ENCODE measurements at regions not wholly inside any gene's neighbourhood (a gene's known extent, or its start where the extent isn't known, plus 50 kb on each side); places are given as distances from the start of the nearest gene placed in this dataset.

- TF ChIP-seq PRMT3 (CRISPR knock-in tag; IDR thresholded peaks at IDR 0.05; ENCODE audit: borderline replicate concordance, low read depth) (no peak), ATF7-NPFF (CRISPR knock-in tag; IDR thresholded peaks at IDR 0.05; ENCODE audit: low read depth) (no peak)
Observed at GRCh38 chr15:95565690-95566089, 764.8 kb upstream of the NR2F2 start (continued).

DNA sequence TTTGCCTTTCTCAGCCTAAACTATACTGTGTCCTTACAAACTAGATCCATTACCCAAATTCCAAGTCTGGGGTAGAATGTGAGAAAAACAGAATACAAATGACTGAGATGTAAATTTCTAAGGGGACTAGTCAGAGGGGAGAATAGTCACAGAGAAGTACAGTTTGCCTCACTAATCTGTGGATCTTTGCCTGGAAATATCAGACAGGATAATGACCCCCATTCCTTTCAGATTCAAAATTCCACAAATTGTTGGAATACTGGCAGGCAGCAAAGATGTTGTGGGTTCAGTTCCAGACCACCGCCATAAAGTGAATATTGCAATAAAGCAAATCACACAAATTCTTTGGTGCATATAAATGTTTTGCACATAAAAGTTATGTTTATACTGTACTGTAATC, 762.8 kb upstream of the NR2F2 start:
- no peak for FAIRE-seq
- no peaks in the 10 kb centered on the region for H3K4me1 ChIP-seq (ENCODE audit: insufficient read depth, low read length)
- no peaks in the 10 kb centered on the region for H4K20me1 ChIP-seq (ENCODE audit: insufficient read depth, low read length)
- H3K9ac ChIP-seq (ENCODE audit: insufficient read depth, low read depth, low read length): no peak overlapping the region
- 4% methylated on average over 1 of the region's 1 CpG for WGBS (ENCODE audit: low lambda C conversion rate)
- POLR2A ChIA-PET: no interaction called here
- no peak for DNase-seq (ENCODE audit: low spot score)
- no peaks in the 10 kb centered on the region for H3K79me2 ChIP-seq (ENCODE audit: insufficient read depth, low read length)
- no peak for TF ChIP-seq ZC3H4 (CRISPR knock-in tag; IDR thresholded peaks at IDR 0.05; ENCODE audit: borderline replicate concordance)
- TF ChIP-seq AHDC1 (CRISPR knock-in tag; IDR thresholded peaks at IDR 0.05; ENCODE audit: borderline replicate concordance): no peak
- TF ChIP-seq ZNF121 (CRISPR knock-in tag; IDR thresholded peaks at IDR 0.05): no peak
- H3K27me3 ChIP-seq (ENCODE audit: control insufficient read depth in 1 of 2, insufficient read depth in 2 of 2, low read length in 2 of 2): no peaks in the 10 kb centered on the region; a peak in 1 of 5 replicates
- H3K4me2 ChIP-seq (ENCODE audit: low read depth, low read length): no peak overlapping the region
- H3K4me3 ChIP-seq (replicated peaks in 1 of 3; ENCODE audit: insufficient read depth in 1 of 3, low read depth in 2 of 3, low read length in 3 of 3): no peak overlapping the region
- intact Hi-C loops (cut with micrococcal nuclease; ENCODE audit: unreplicated experiment): no loop called here
- no peak overlapping the region for H2AFZ ChIP-seq (ENCODE audit: low read length)
- peaks cover 88% of the 10 kb centered on the region for H3K9me3 ChIP-seq (ENCODE audit: low read length)
- no peak for ATAC-seq
- BruUV-seq (replicated peaks): no TSS peak
- in situ Hi-C loops (cut with HindIII; ENCODE audit: extremely low pct_ligation_motif_present, low pct_unique_long_range_greater_than_20kb): no loop called here
- CTCF ChIA-PET (ENCODE audit: low intra/inter-chr PET ratio, low total read pairs): no interaction called here
- H3K27ac ChIP-seq (ENCODE audit: extremely low read length, insufficient read depth, low read length): no peak overlapping the region
- H3K36me3 ChIP-seq (replicated peaks in 1 of 2; ENCODE audit: control insufficient read depth in 1 of 2, insufficient read depth in 2 of 2, low read length in 2 of 2): no peaks in the 10 kb centered on the region
